AG08396 (cell line): ENCODE measurements at regions not wholly inside any gene's neighbourhood (a gene's known extent, or its start where the extent isn't known, plus 50 kb on each side); places are given as distances from the start of the nearest gene placed in this dataset.
"Not testable (repeated sequence)": the region's sequence is repeated elsewhere in the genome, so short reads cannot be mapped to it uniquely, and the experiment has no call there.

Experiments
- DNase-seq: peaks from one replicate; pipeline ENCODE4 v3.0.0; 2012; ENCODE audit warnings: low spot score, mixed read lengths

DNA sequence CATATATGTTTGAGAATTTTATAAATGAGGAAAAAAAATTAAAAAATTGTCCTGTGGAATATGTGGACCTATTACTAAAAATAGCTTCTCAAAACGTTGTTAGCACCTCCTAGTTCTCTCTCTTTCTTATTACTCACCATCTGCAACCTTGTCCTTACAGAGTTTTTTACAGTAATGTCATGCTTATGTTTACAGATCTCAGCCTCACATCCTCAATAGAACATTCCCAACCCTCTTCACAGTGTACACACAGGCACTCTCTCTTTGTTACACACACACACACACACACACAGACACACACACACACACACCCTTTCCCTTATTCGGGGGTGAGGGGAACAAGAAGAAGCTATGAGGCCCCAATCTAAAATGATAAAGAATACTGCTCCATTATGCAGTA is 197.7 kb downstream of the SLITRK6 start:
- peak; percentile 36 for DNase-seq

DNA sequence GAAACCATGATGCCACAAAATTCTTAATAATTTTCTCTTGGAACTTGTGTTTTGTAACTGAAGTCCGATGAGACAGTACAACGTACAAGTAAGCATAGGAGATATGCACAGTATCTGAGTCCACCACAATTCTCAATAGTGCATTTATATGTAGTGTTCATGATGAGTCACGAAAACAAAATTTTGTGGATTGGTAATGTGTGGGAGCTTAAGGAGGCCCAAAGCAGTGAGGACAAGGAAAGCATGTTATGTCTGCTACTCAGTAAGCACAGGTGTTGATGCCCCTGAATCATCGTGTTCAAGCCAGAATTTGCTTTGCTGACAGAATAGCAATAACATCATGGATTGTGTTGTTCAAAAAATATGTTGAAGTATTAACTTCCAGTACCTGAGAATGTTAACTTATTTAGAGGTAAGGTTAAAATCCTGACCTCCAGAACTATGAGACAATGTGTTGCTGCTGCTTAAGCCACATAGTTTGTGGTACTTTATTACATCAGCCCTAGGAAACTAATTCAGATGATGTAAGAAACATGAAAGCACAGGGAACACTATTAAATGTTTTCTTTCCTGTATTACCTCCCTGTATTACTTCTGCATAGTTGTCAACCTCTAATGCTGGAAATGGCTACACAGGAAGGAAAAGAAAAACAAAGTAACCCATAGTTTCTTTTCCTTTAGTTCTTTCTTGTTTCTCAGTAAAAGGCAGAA is 201.3 kb downstream of the SLITRK6 start:
- no peak for DNase-seq

DNA sequence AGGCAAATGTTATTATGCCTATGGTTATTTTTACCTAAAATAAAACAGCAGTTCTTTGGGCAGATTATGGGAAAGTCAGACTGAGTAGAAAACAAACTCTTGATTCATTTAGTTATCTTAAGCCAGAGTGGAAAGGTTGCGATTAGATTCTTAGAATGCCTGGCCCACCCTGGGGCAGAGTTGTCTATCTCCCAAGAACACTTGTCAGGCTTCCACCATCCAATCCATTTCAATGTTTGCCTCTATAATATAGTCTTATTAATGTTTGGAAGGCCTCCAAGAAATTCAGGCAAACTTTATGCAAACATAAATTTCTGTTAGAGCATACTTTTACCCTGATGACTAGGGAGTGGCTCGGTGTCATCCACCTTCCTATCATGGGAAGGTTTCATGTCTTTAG is 207.0 kb downstream of the SLITRK6 start:
- DNase-seq, result no peak

DNA sequence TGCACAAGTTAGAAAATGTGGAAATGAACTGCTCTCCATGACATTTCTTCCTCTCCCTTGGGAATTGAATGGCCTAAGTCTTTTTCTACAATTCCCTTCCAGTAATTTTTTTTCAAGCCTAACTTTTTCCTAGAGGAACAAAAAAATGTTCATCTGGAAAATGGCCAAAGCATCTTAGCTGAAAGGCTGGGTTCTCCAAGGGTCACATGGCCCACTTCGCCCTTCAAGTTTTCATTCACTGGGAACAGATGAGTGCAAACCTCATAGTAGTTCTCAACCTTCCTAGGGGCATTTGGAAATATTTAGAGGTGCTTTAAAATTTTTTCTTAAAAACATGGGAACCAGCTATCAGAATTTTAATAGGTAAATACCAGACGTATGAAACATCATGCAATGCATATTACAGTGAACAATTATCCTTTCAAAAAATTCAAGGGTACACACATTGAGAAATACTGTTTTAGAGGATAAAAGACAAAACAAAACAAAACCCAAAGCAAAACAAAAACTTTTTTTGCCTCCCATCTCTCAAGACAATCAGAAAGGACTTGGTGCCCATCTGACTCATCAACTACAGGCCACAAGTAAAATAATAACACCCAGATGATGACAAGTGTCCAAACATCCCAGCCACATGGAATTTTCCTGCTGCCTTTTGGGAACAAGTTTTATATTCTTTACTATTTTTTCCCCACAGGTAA is 208.8 kb downstream of the SLITRK6 start:
- DNase-seq, result no peak

DNA sequence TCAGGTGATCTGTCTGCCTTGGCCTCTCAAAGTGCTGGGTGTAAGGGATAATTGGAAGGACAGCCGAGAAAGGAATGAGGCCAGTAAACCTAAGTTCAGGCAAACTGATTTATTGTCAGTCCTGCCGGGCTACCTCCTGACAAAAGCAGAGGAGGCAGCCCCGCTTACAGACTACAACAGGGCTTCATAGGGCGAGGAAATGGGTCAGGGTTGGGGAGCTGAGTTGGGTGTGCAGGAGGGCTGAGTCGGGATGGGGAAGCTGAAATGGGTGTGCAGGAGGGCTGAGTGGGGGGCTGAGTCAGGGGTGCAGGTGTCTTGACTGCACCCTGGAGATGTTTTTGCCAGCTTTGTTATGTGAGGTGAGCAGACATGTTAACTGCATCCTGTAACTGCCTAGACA is 210.2 kb downstream of the SLITRK6 start:
- DNase-seq, result no peak

DNA sequence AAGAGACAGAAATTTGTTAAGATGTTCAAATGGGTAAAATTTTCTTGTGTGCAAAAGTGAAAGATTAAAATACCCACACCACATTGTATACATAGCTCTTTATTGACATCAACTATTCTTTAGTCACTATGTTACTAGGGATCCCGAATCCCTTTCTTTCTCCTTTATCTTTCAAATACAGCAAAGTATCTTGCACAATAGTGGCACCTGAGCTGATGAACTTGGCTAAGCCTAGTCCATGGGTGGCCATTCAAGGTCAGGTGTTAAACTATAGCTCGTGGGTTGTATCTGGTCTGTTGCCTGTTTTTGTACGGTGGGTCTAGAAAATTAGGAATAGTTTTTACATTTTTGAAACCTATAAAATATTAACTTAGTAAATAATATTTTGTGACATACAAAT is 210.9 kb downstream of the SLITRK6 start:
- DNase-seq, result no peak

DNA sequence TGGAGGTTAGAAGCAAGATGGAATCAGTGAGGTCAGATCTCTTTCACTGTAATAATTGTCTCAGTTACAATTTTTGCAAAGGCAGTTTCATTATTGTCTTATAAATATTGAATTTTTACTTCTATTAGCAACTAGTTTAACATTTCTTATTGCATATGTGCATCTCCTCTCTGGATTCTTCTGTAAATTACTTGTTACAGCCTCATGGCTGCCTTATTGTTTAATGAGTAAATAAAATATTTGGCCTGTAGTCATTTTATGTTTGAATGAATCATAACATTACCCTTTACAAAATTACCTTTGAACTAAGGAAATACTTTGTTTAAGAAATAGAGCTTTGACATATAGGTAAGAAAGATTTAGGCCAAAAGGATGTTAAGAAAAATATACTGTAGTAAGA is 212.4 kb downstream of the SLITRK6 start:
- no peak for DNase-seq

DNA sequence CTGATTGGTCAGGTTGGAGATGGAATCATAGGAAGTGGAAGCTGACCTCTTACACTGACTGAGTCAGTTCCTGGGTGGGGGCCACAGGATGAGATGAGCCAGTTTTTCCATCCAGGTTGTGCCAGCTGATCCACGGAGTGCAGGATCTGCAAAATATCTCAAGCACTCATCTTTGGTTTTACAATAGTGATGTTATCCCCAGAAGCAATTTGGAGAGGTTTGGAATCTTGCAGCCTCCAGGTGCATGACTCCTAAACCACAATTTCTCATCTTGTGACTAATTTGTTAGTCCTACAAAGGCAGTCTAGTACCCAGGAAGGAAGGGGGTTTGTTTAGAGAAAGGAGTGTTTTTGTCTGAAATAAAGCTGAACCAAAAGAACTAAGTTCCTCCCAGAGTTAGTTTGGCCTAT is 212.8 kb downstream of the SLITRK6 start:
- no peak for DNase-seq

DNA sequence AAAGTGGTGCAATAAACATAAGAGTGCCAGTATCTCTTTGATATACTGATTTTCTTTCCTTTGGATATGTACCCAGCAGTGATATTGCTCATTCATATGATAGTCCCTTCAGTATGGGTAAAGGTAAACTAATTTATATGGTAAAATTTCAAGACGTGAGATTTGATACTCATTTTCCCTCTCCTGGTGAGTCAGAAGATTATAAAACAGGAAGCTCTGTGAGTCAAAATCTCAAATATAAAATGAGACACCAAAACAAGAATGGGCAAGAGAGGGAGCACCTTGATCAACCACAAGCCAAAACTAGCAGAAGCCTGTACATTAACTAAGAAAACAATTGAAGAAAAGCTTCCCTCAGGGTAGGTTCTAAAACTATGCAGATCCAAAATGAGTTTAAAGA is 216.3 kb downstream of the SLITRK6 start:
- no peak for DNase-seq

DNA sequence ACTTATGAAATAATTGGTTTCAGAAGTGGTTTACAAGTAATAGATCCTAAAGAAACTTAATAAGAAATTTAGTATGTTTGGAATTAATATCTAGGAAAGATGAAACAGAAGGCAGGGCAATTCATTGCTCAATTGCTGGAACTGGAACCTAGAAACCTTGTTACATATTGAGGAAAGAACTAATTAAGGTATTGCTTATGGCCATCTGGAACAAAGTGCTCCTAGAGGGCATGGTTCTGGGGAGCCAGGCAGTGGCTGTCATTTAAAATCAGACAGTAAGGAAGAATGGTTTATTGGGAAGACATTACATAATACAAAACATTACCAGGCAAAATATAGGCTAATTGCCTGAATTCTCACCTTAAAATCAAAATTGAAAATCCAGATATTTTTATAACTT is 224.1 kb downstream of the SLITRK6 start:
- no peak for DNase-seq

DNA sequence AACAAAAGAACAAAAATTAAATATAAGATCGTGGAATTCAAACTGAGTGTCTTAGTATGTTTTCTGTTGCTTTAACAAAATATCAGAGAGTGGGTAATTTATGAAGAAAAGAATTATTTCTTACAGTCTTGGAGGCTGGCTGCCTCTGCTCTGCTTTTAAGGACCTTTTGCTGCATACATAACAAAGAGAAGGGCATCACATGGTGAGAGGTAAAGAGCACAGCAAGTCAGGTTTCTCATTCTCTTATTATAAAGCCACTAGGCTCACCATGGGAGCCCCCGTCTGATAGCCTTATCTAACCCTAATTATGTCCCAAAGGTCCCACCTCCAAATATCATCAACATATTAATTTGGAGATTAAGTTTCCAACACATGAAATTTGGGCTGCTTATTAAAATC is 231.3 kb downstream of the SLITRK6 start:
- no peak for DNase-seq

DNA sequence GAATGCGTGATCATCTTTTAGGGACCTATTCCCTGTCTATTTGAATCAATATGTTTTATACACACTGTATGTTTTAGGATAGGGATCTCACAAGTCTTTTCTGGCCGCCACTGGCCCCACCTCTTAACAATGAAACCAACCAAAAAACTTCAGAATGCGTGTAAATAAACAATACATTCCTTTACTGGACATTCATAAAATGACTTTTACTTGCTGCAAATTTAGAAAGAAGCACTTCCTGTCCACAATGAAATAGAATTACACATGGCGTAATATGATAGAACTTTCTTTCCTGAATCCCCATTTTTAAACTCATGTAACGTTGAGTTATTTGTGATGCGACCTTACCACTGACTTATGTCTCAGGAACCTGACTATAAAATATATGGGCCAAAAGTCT is 233.6 kb downstream of the SLITRK6 start:
- peak; percentile 2 for DNase-seq

DNA sequence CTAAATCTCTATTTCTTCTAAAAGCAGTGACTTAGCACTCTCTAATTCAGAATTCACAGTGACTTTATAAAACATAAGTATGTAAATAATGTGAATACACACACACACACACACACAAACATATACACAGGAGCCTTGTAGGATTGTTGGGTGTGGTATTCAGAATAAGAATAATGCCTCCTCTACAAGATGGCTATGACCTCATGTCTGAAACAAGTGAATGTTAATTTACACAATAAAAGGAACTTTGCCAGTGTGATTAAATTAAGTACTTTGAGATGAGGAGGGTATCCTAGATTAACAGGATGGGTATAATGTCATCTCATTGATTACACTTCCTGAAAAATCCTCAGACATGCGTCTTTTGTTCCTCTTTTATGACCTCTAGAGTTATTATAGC is 234.6 kb downstream of the SLITRK6 start:
- no peak for DNase-seq

DNA sequence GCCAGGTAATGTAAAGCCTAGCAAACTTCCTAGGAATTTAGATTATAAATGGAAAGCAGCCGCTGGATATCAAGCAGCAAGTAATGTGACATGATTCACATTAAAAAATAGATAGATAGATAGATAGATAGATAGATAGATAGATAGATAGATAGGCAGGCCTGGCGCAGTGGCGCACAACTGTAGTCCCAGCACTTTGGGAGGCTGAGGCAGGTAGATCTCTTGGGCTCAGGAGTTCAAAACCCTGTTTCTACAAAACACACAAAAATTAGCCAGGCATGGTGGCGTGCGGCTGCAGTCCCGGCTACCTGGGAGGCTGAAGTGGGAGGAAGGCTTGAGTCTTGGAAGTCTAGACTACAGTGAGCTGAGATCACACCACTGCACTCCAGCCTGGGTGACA is 236.9 kb downstream of the SLITRK6 start:
- no peak for DNase-seq

DNA sequence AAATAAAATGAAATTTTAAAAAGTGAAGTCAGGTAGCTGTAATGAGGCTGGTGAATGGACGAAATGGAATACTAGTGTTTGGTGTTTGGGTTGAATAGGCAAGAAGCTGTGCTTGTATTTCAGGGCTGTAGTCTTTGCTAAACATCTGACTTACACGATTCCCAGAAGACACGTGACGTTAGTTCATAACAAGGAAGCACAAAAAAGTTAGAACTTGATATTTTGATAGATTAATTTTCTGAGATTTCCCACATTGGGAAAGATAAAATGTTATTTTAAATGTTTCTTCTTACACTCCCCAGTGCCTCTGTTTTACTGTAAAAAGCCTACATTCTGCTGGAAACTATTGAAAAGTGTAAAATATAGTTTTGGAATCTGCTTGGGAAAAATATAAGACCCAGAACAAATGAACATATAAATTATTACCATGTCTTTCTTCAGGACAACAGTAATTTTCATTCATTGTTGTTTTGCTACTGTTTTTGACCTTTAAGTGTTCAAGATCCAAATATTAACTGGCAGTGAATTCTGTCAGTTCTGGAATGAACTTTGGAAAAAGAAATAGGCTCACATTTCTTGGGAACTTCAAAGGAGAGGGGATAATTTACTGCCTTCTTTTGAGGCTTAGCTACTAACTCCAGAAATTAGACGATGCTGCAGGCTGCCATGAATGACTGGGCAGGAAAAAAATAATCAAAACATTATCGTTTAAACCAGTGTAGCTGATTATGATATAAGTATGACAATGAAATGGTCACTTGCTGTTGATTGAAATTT is 241.3 kb downstream of the SLITRK6 start:
- no peak for DNase-seq

DNA sequence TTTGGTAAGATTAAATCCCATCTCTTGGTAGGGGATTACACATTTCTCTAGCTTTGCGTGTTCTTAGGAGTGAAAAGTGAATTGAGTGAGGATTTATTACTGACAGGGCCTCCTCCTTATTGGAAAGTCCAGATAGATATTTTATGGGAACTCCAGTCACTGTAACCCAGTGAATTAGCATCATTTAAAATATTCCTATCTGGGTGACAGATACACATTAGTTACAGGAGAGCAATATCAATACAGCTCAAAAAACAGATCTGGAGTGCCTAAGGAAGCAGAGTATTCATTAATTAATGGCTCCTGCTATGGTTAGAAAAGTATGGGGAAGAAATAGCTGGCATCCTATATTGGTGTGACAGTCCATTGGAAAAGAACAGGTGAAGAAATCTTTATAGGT is 248.2 kb downstream of the SLITRK6 start:
- DNase-seq, result no peak

DNA sequence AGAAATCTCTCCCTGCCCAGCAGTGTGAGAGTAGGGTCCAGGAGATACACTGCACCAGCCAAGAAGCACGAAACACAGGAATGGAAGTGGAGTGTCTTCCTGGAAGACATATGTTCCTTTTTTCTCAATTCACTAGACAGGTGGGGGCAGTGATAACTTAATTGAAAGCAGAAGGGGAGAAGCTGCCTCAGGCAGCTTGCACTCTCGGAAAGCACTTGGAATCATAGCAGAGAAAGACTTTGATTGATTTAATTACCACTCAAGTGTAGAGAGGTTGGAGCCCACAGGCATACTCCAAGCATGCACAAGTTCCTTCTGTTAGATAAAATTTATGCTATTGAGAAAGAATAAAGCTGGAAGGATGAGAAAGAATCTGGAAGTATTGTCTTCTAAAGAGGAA is 249.4 kb downstream of the SLITRK6 start:
- no peak for DNase-seq

DNA sequence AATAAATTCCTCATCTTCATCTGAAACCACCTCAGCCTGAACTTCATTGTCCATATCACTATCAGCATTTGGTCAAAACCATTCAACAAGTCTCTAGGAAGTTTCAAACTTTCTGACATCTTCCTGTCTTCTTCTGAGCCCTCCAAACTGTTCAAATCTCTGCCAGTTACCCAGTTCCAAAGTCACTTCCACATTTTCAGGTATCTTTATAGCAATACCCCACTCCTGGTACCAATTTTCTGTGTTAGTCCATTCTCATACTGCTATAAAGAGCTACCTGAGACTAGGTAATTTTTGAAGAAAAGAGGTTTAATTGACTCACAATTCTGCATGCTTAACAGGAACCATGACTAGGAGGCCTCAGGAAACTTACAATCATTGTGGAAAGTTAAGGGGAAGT is 250.4 kb downstream of the SLITRK6 start:
- DNase-seq, result not testable (repeated sequence)

DNA sequence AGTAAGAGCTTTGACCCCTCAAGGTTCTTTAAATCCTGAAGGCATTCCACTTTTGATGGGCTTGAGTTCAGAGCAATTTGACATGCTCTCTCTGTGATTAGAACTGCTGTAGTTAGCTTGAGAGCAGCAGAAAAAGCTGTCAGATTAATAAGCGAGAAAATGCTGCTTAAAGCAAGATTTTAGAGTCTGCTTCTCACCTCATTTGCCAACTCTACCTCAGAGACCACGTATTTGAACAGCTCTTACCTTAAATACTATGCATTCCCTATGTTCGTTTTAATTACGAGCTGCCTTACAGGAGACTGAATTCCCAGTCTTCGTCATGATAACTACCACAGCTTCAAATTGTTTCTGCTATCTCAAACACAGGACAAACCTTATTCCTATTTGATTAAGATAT is 253.4 kb downstream of the SLITRK6 start:
- DNase-seq, result no peak

DNA sequence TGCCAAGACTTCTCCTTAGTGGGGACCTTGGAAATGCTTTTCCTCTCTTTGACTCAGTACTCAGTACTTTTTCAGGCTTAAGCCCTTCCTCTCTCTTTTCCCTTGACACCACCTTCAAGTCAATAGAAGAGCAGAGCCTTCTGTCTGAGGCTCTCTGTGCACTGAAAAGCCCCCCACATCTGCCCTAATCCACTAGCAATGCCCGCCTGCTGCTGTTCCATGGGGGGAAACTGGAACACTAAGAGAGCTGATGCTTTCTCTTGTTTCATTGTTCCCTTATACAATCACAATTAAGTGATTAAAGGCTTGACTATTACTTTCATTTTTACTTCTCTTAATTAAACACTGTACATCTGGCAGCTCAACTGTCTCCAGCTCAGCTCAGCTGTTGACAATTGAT is 254.5 kb downstream of the SLITRK6 start:
- DNase-seq, result no peak

DNA sequence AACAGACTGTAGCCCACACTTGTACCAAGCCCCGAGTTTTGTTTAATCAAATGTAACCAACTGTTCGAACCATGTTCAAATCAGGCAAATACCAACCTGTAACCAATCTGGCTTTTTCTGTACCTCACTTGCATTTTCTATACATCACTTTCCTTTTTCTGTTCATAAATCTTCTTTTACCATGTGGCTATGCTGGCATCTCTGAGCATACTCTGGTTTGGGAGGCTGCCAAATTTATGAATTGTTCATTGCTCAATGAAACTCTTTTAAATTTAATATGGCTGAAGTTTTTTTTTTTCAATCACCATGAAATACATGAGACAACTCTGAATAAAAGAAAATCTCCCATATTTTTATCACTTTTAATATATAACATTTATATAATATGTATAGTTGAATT is 256.1 kb downstream of the SLITRK6 start:
- DNase-seq, result no peak

DNA sequence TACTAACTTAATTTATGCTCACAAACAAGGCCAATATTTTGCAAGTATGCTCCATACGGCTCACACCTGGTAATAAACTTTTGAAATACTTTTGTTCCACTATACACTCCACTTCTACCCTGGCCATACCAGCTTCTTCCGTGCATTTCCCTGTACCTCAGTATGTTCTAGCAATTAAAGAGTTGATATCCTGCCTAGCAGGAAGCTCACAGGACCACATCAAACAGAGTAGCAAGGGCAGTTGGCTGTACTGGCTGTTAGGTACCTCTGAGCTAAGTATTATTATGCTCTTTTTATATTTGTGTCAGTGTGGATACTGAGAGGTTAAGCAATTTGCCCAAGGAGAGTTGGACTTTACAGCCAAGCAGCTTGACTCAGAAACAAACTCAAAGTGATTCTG is 257.7 kb downstream of the SLITRK6 start:
- no peak for DNase-seq

DNA sequence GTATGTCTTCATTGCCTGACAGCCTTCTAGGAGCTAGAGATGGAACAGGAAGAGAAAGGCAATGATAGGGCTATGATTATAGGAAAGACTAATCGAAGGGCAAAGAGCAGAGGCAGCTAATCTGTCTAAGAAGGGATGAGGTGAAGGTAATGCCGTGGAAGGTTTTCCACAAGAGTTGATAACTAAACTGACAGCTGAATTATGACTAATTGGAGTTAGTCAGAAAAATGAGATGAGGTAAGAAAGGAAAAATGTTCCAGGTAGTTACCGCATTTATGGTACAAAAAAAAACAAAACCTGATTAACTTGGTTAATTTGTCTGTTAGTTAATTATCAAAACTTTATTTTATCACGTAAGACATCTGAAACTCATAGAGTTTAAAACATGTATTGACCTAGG is 260.3 kb downstream of the SLITRK6 start:
- DNase-seq, result no peak
